ENCODE measurements at regions not wholly inside any gene's neighbourhood (a gene's known extent, or its start where the extent isn't known, plus 50 kb on each side); places are given as distances from the start of the nearest gene placed in this dataset.

DNA sequence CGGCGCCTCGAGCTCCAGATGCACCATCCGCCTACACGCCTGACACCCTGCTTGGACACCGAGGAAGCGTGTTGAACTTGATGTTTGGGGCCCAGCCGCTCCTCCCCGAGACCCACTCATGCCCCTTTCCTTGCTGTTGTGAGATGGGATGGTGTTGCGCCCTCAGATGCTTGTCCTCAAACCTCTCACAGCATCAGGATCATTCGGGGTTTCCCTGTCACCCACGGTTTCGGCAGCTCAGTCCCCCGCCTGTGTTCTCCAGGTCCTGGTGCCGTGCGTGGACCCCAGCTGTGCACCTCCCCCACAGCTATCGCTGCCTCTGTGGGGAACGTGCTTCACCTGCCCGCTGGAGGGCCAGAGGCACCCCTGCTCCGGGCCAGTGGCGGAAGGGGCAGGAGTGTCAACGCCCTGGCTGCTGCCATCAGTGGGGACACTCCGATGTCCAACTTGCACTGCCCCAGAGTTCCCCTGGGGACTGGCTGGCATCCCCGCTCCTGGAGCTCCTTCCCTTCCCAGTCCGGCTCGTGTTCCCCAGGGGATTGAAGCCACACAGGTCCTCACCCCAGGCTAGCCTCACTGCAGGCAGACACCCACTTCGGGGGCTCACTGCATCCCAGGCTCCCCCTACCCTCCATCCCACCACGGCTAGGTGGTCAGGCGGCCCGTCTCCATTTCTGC is 82.3 kb upstream of the ADRA2C start:
- TF ChIP-seq BHLHE40 (IDR thresholded peaks at IDR 0.05; ENCODE audit: low read length) (no peak), ZNF224 (CRISPR knock-in tag; IDR thresholded peaks at IDR 0.05) (no peak)
